RWPE1 (cell line): ENCODE measurements at regions not wholly inside any gene's neighbourhood (a gene's known extent, or its start where the extent isn't known, plus 50 kb on each side); places are given as distances from the start of the nearest gene placed in this dataset.

ENCODE experiments used
- CTCF ChIA-PET: fragments of 350-600 bp; sonication (Branson Sonifier 250); formaldehyde crosslinking; extraction: SDS; loops from one replicate; lab custom pipeline; 2021; lab: Yijun Ruan, JAX
- POLR2A ChIA-PET: fragments of 400-600 bp; formaldehyde crosslinking; extraction: SDS; loops from one replicate; lab custom pipeline; 2020; ENCODE audit warnings: antibody characterized with exemption; ENCODE audit not compliant: low non-redundant PET; lab: Yijun Ruan, JAX
- DNase-seq: peaks from one replicate; pipeline ENCODE4 v3.0.0; 2012; ENCODE audit warnings: low spot score
- H3K27ac ChIP-seq: fragments of 450-650 bp; 2 replicates; pipeline ENCODE4 v1.5.1; 2017
- CTCF ChIP-seq: fragments of 450-650 bp; conservative IDR thresholded peaks from 2 replicates; pipeline ENCODE4 v1.5.1; 2017; ENCODE audit warnings: low read depth, mild to moderate bottlenecking

DNA sequence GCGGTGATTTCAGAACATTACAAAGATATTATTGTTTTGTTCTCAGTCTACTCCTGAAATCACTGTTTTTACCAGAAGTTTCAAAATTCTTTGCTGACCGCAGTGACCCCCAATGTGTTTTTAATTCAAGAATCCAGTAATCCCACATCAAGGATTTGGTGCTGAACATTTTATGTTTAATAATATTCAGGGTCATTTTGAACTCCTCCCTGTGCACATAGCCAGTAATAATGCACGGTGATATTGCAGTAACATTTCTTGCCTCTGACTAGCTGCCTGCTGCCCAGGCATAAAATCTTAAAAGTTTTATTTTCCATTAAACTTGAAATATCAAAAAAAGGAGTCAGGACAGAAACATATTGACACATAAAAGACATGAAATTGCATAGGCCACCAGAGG lies 443.4 kb upstream of the NCAM2 start:
- H3K27ac ChIP-seq: no peak overlapping the region
- no peak for DNase-seq
- ChIA-PET POLR2A (no interaction called here), CTCF (no interaction called here)
- TF ChIP-seq CTCF: no peak

GRCh38 chr21:20570824-20571232 lies 427.4 kb upstream of the NCAM2 start:
- TF ChIP-seq CTCF: no peak

GRCh38 chr21:20572582-20572981 lies 425.6 kb upstream of the NCAM2 start:
- no peak for DNase-seq
- ChIA-PET CTCF (no interaction called here), POLR2A (no interaction called here)
- H3K27ac ChIP-seq: no peak overlapping the region
- TF ChIP-seq CTCF: no peak

More at GRCh38 chr21:20570824-20571232, 427.4 kb upstream of the NCAM2 start:
- DNase-seq: no peak
- H3K27ac ChIP-seq: no peak overlapping the region
- ChIA-PET CTCF (interaction anchor here (0.6 kb wide), 1 partner anchor 196 kb away, joined by 3 read pairs; no protein-coding TSS in a partner anchor), POLR2A (no interaction called here)

DNA sequence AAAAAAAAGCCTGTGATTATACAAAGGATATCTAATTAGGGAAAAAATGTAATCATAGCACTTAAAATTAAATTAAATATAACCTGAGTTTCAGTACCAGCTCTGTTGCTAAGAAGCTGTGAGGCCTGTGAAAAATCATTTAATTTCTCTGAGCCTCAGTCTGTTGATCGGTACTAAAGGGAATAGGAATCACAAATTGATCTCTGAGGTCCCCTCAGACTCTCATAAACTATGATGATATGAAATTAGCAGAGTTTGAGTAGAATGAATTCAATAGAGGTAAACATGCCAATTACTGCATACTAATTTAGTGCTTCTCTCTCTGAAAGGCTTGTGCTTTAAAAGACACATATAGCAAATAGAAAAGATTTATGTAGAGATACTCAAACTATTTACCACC lies 416.8 kb upstream of the NCAM2 start:
- POLR2A ChIA-PET: no interaction called here
- no peak overlapping the region for H3K27ac ChIP-seq
- CTCF ChIA-PET: interaction anchor here (0.6 to 0.8 kb wide), 2 partner anchors 31 to 1427 kb away, joined by 3 to 4 read pairs; no protein-coding TSS in a partner anchor
- TF ChIP-seq CTCF: no peak
- DNase-seq: no peak

DNA sequence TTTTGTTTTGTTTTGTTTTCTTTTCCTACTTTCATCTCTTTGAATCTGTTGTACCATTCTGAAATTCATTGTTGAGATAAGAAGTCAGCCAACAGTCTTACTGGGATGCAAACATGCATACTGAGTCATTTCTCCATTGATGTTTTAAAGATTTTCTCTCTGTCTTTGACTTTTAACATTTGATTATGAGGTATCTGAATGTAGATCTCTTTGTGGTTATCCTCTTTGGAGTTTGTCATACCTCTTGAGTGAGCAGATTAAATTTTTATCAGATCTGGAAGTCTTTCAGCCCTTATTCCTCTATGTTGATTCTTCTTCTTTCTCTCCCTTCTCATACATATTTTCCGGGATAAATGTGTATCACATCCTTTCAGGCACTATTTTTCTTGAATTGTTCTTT lies 406.9 kb upstream of the NCAM2 start:
- CTCF ChIA-PET: no interaction called here
- POLR2A ChIA-PET: no interaction called here
- no peak for TF ChIP-seq CTCF
- no peak for DNase-seq
- no peak overlapping the region for H3K27ac ChIP-seq

DNA sequence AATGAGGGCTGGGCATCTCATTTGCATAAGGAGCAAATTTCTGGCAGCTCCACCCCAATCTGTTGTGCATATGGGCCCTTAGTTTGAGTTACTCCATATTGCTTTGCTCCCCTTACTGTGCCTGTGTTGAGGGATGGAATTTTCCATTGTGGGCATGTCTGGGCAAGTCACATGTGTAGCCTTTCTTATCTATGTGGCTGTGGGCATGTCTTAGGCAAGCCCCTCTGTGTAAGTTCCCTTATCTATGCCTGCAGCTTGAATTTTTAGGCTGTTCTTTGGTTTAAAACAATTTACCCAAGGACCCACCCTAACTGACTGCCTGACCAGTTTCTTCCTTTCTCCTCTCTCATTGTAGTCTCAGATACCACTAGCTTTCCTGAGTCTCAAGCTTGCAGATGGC lies 405.7 kb upstream of the NCAM2 start:
- POLR2A ChIA-PET: no interaction called here

More for the DNA sequence above, 405.7 kb upstream of the NCAM2 start:
- no peak overlapping the region for H3K27ac ChIP-seq
- no peak for DNase-seq
- no peak for TF ChIP-seq CTCF
- CTCF ChIA-PET: interaction anchor here (0.6 kb wide), 1 partner anchor 1120 kb away, joined by 3 read pairs; no protein-coding TSS in a partner anchor
